GM12892 (cell line): ENCODE measurements at regions not wholly inside any gene's neighbourhood (a gene's known extent, or its start where the extent isn't known, plus 50 kb on each side); places are given as distances from the start of the nearest gene placed in this dataset.

ENCODE experiments used
- POLR2A ChIP-seq: IDR thresholded peaks from 2 replicates; pipeline ENCODE4 v1.6.1; 2011; ENCODE audit warnings: low read depth, low read length, control low read depth
- POLR2AphosphoS5 ChIP-seq: IDR thresholded peaks from 2 replicates; pipeline ENCODE4 v1.6.1; 2011; ENCODE audit warnings: low read depth, low read length, control low read depth

- TF ChIP-seq POLR2A (no peak), POLR2AphosphoS5 (no peak)
Measured at GRCh38 chr4:38424151-38424871, 239.7 kb upstream of the KLF3 start.
